Lower lobe of right lung (tissue), 2 donors: ENCODE measurements at regions not wholly inside any gene's neighbourhood (a gene's known extent, or its start where the extent isn't known, plus 50 kb on each side); places are given as distances from the start of the nearest gene placed in this dataset.
"Not testable (repeated sequence)": the region's sequence is repeated elsewhere in the genome, so short reads cannot be mapped to it uniquely, and the experiment has no call there.

Experiments used
- ATAC-seq, 2 donors: fragments of 200-7000 bp; cut with Tn5 transposase; one replicate each; pipeline ENCODE4 v1.9.1; 2020 to 2022; ENCODE audit warnings: mild to moderate bottlenecking in 2 of 2, moderate library complexity in 2 of 2
- DNase-seq: peaks from one replicate; pipeline ENCODE4 v3.0.0-alpha.2; 2020
- H3K27ac ChIP-seq: fragments of 200-600 bp; one replicate; pipeline ENCODE4 v1.8.0; 2022
- H3K27me3 ChIP-seq: fragments of 200-600 bp; one replicate; pipeline ENCODE4 v1.8.0; 2022; ENCODE audit warnings: low read depth
- H3K36me3 ChIP-seq: fragments of 200-600 bp; one replicate; pipeline ENCODE4 v1.8.0; 2022; ENCODE audit warnings: mild to moderate bottlenecking
- H3K4me1 ChIP-seq: fragments of 200-600 bp; one replicate; pipeline ENCODE4 v1.8.0; 2022
- H3K4me3 ChIP-seq: fragments of 200-600 bp; one replicate; pipeline ENCODE4 v1.8.0; 2022; ENCODE audit warnings: mild to moderate bottlenecking
- H3K9me3 ChIP-seq: fragments of 200-600 bp; one replicate; pipeline ENCODE4 v1.8.0; 2022
- intact Hi-C: fragments of 100-400 bp; cut with DNase I; formaldehyde crosslinking; loops from one replicate; pipeline ENCODE4 v1.11.0; 2022
- TF ChIP-seq, protein P1 (sequence below): fragments of 200-600 bp; IDR thresholded peaks from one replicate; pipeline ENCODE4 v1.8.0; 2022; ENCODE audit warnings: antibody characterized with exemption, mild to moderate bottlenecking
- donor health status: DM: no; HTN: yes; CAD: no; lungs with severe emphysema.

DNA sequence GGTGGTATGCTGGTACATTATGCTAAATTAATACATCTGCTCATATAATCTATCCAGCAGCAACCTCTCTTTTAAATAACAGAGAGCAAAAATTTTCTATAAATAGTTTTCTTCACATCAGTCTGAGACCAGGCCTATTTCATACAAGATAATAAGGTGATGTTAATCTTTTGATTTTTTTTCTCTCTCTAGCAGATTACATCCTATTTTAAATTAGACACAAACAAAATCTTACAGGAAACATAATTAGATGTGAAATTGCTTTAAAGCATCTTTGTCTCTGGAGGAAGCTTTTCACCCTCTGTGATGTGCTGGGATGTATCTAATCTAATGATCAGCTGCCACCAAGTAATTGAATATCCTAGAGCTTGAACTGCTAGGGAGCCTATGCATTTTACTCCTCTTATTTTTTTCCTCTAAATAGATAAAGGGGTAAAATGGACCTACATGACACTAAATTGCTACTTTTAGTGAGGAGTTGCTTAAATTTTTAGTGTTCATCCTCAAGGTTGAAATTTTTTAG, 165.5 kb downstream of the MANEA start:
- no peak overlapping the region for H3K27ac ChIP-seq
- ATAC-seq (no peak), DNase-seq (no peak)
- H3K4me3 ChIP-seq = no peak overlapping the region
- H3K9me3 ChIP-seq = no peaks in the 10 kb centered on the region
- H3K27me3 ChIP-seq = no peaks in the 10 kb centered on the region
- TF ChIP-seq, protein P1, sequence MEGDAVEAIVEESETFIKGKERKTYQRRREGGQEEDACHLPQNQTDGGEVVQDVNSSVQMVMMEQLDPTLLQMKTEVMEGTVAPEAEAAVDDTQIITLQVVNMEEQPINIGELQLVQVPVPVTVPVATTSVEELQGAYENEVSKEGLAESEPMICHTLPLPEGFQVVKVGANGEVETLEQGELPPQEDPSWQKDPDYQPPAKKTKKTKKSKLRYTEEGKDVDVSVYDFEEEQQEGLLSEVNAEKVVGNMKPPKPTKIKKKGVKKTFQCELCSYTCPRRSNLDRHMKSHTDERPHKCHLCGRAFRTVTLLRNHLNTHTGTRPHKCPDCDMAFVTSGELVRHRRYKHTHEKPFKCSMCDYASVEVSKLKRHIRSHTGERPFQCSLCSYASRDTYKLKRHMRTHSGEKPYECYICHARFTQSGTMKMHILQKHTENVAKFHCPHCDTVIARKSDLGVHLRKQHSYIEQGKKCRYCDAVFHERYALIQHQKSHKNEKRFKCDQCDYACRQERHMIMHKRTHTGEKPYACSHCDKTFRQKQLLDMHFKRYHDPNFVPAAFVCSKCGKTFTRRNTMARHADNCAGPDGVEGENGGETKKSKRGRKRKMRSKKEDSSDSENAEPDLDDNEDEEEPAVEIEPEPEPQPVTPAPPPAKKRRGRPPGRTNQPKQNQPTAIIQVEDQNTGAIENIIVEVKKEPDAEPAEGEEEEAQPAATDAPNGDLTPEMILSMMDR = no peak
- intact Hi-C loops = no loop called here
- no peaks in the 10 kb centered on the region for H3K4me1 ChIP-seq
- no peaks in the 10 kb centered on the region for H3K36me3 ChIP-seq

DNA sequence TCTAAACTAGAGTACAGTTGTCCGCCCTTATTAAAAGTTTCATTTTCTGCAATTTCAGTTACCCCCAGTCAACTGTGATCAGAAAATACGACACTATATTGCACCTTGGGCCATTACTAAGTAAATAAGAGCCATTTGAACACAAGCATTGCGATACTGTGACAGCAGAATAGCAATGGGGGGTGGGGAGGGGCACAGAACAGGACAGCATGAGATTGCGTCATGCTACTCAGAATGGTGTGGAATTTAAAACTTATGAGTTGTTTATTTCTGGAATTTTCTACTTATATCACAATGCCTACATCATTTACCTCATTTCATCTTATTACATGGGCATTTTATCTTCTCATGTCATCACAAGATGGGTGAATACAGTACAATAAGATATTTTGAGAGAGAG, 166.3 kb downstream of the MANEA start:
- no peak for DNase-seq
- Histone ChIP-seq H3K9me3 (no peaks in the 10 kb centered on the region), H3K4me1 (no peaks in the 10 kb centered on the region), H3K27ac (no peak overlapping the region), H3K4me3 (no peak overlapping the region), H3K36me3 (no peaks in the 10 kb centered on the region), H3K27me3 (no peaks in the 10 kb centered on the region)
- TF ChIP-seq, protein P1 = no peak
- intact Hi-C loops = no loop called here
- ATAC-seq = no peak

DNA sequence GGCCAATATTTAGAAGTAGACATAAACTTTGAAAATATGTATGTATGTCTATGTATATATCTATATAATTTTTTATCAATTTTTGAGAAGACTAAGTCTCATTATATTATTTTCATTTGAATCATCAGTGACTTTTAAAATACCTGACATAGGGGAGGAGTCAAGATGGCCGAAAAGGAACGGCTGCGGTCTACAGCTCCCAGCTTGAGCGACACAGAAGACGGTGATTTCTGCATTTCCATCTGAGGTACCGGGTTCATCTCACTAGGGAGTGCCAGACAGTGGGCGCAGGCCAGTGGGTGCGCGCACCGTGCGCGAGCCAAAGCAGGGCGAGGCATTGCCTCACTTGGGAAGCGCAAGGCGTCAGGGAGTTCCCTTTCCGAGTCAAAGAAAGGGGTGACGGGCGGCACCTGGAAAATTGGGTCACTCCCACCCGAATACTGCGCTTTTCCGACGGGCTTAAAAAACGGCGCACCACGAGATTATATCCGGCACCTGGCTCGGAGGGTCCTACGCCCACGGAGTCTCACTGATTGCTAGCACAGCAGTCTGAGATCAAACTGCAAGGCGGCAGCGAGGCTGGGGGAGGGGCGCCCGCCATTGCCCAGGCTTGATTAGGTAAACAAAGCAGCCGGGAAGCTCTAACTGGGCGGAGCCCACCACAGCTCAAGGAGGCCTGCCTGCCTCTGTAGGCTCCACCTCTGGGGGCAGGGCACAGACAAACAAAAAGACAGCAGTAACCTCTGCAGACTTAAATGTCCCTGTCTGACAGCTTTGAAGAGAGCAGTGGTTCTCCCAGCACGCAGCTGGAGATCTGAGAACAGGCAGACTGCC, 181.1 kb downstream of the MANEA start:
- H3K27me3 ChIP-seq, H3K36me3 ChIP-seq, DNase-seq, intact Hi-C loops, H3K9me3 ChIP-seq, H3K4me1 ChIP-seq, H3K4me3 ChIP-seq, H3K27ac ChIP-seq, ATAC-seq: not testable (repeated sequence)

DNA sequence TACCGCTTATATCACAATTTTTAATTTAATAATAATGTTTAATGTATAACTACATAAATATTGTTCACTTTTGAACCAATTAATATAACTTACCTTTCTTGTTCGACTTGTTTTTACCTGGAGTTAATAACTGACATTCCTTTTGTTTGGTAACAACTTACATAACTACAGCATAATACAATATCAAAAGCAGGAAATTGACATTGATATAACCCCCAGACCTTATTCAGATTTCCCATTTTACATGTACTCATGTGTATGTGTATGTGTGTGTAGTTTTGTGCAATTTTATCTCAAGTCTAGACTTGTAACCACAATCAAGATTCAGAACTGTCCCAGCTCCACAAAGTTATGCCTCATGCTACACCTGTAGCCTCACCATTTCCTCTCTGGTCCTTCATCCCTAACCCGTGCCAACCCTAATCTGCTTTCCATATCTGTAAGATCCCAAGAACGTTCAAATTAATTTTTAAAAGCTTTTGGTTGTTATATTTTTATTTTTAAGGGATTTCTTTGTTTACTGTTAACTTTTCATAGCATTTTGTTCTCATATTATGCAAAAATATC, 190.6 kb downstream of the MANEA start:
- H3K36me3 ChIP-seq = no peaks in the 10 kb centered on the region
- H3K9me3 ChIP-seq = no peaks in the 10 kb centered on the region
- H3K4me1 ChIP-seq = no peaks in the 10 kb centered on the region
- no peak for ATAC-seq
- H3K4me3 ChIP-seq = no peak overlapping the region
- no peaks in the 10 kb centered on the region for H3K27me3 ChIP-seq
- H3K27ac ChIP-seq = no peak overlapping the region
- no peak for DNase-seq
- intact Hi-C loops = no loop called here
- TF ChIP-seq, protein P1 = no peak

DNA sequence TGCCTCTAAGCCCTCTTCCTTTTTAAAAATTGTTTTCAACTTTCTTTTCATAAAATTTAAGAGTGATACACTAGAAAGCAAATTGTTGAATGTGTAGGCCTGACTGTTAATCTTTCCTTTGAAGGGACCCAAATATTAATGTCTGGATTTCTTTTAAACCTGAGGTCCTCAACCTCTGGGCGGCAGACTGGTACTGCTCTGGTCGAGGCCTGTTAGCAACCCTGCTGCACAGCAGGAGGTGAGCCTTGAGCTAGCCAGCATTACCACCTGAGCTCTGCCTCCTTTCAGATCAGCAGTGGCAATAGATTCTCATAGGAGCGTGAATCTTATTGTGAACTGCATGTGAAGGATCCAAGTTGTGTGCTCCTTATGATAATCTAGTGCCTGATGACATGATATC, 191.2 kb downstream of the MANEA start:
- H3K27me3 ChIP-seq = no peaks in the 10 kb centered on the region
- TF ChIP-seq, protein P1 = no peak
- H3K9me3 ChIP-seq = no peaks in the 10 kb centered on the region
- H3K36me3 ChIP-seq = no peaks in the 10 kb centered on the region
- ATAC-seq = no peak
- no peak overlapping the region for H3K27ac ChIP-seq
- no peak for DNase-seq
- H3K4me3 ChIP-seq = no peak overlapping the region
- H3K4me1 ChIP-seq = no peaks in the 10 kb centered on the region
- intact Hi-C loops = no loop called here

DNA sequence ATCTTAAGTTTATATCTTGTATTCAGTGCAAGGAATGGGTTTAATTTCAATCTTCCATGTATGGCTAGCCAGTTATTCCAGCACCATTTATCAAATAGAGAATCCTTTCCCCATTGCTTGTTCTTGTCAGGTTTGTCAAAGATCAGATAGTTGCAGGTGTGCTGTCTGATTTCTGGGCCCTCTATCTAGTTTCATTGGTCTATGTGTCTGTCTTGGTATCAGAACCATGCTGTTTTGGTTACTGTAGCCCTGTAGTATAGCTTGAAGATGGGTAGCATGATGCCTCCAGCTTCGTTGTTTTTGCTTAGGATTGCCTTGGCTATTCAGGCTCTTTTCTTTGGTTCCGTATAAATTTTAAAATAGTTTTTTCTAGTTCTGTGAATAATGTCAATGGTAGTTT, 200.0 kb downstream of the MANEA start:
- no peaks in the 10 kb centered on the region for H3K27me3 ChIP-seq
- no peak for ATAC-seq
- intact Hi-C loops = no loop called here
- no peak for DNase-seq
- H3K36me3 ChIP-seq = no peaks in the 10 kb centered on the region
- TF ChIP-seq, protein P1 = no peak
- no peaks in the 10 kb centered on the region for H3K9me3 ChIP-seq
- H3K4me3 ChIP-seq = no peak overlapping the region
- no peak overlapping the region for H3K27ac ChIP-seq
- H3K4me1 ChIP-seq = no peaks in the 10 kb centered on the region
